Skeletal muscle satellite cell (primary cell): ENCODE measurements at regions not wholly inside any gene's neighbourhood (a gene's known extent, or its start where the extent isn't known, plus 50 kb on each side); places are given as distances from the start of the nearest gene placed in this dataset.
"Not testable (repeated sequence)": the region's sequence is repeated elsewhere in the genome, so short reads cannot be mapped to it uniquely, and the experiment has no call there.

Source experiments
- H3K27me3 ChIP-seq: 2 replicates; pipeline ENCODE4 v1.7.0; 2013; ENCODE audit warnings: low read length; ENCODE audit not compliant: control insufficient read depth, insufficient read depth
- H3K36me3 ChIP-seq: 2 replicates; pipeline ENCODE4 v1.7.0; 2013; ENCODE audit warnings: mild to moderate bottlenecking, control low read depth, low read length; ENCODE audit not compliant: insufficient read depth
- H3K4me1 ChIP-seq: 2 replicates; pipeline ENCODE4 v1.7.0; 2013; ENCODE audit warnings: low read length; ENCODE audit not compliant: control insufficient read depth, insufficient read depth
- H3K4me2 ChIP-seq: 2 replicates; pipeline ENCODE4 v1.7.0; 2013; ENCODE audit warnings: mild to moderate bottlenecking, low read length
- H3K4me3 ChIP-seq: 2 replicates; pipeline ENCODE4 v1.7.0; 2013; ENCODE audit warnings: low read length
- H3K9ac ChIP-seq: 2 replicates; pipeline ENCODE4 v1.7.0; 2013; ENCODE audit warnings: mild to moderate bottlenecking, low read depth, low read length, moderate library complexity
- H3K9me3 ChIP-seq: replicated peaks from 2 replicates; pipeline ENCODE4 v1.7.0; 2013; ENCODE audit warnings: mild to moderate bottlenecking, control low read depth, low read length

- Histone ChIP-seq H3K9ac (no peak overlapping the region), H3K4me2 (peak overlapping the region; percentile 7), H3K4me1 (peaks cover 46% of the 10 kb centered on the region), H3K4me3 (no peak overlapping the region), H3K36me3 (no peaks in the 10 kb centered on the region), H3K9me3 (no peaks in the 10 kb centered on the region), H3K27me3 (no peaks in the 10 kb centered on the region)
Measured at GRCh38 chr6:21946298-21946783, 350.5 kb downstream of the PRL start.

GRCh38 chr6:21947227-21947626, 349.6 kb downstream of the PRL start:
- not testable (repeated sequence) for H3K4me3 ChIP-seq, H3K4me2 ChIP-seq, H3K9ac ChIP-seq, H3K9me3 ChIP-seq, H3K36me3 ChIP-seq, H3K27me3 ChIP-seq
- H3K4me1 ChIP-seq = peaks cover 46% of the 10 kb centered on the region

- Histone ChIP-seq H3K4me2 (no peak overlapping the region), H3K27me3 (no peaks in the 10 kb centered on the region), H3K4me1 (peaks cover 41% of the 10 kb centered on the region), H3K9me3 (no peaks in the 10 kb centered on the region), H3K9ac (peak overlapping the region; percentile 28), H3K36me3 (no peaks in the 10 kb centered on the region), H3K4me3 (no peak overlapping the region)
Measured at GRCh38 chr6:21947731-21948386, 349.0 kb downstream of the PRL start.

- no peak overlapping the region for H3K4me2 ChIP-seq
- H3K4me1 ChIP-seq = peaks cover 35% of the 10 kb centered on the region
- H3K36me3 ChIP-seq = no peaks in the 10 kb centered on the region
- no peak overlapping the region for H3K4me3 ChIP-seq
- no peaks in the 10 kb centered on the region for H3K9me3 ChIP-seq
- H3K9ac ChIP-seq = no peak overlapping the region
- H3K27me3 ChIP-seq = no peaks in the 10 kb centered on the region
Measured at GRCh38 chr6:21949211-21949801, 347.5 kb downstream of the PRL start.

- Histone ChIP-seq H3K9ac (no peak overlapping the region), H3K36me3 (no peaks in the 10 kb centered on the region), H3K4me2 (no peak overlapping the region), H3K9me3 (no peaks in the 10 kb centered on the region), H3K27me3 (no peaks in the 10 kb centered on the region), H3K4me3 (no peak overlapping the region), H3K4me1 (peaks cover 23% of the 10 kb centered on the region)
Measured at GRCh38 chr6:21952367-21952766, 344.5 kb downstream of the PRL start.

GRCh38 chr6:21953831-21954801, 342.7 kb downstream of the PRL start:
- Histone ChIP-seq H3K27me3 (no peaks in the 10 kb centered on the region), H3K9ac (no peak overlapping the region), H3K4me3 (no peak overlapping the region), H3K4me2 (no peak overlapping the region), H3K36me3 (no peaks in the 10 kb centered on the region), H3K4me1 (peaks cover 5% of the 10 kb centered on the region), H3K9me3 (no peaks in the 10 kb centered on the region)

GRCh38 chr6:21955053-21955595, 341.7 kb downstream of the PRL start:
- no peak overlapping the region for H3K4me2 ChIP-seq
- H3K36me3 ChIP-seq = no peaks in the 10 kb centered on the region
- no peaks in the 10 kb centered on the region for H3K4me1 ChIP-seq
- H3K27me3 ChIP-seq = no peaks in the 10 kb centered on the region
- H3K9me3 ChIP-seq = no peaks in the 10 kb centered on the region
- no peak overlapping the region for H3K4me3 ChIP-seq
- H3K9ac ChIP-seq = no peak overlapping the region

GRCh38 chr6:21955951-21956350, 340.9 kb downstream of the PRL start:
- Histone ChIP-seq H3K4me3 (no peak overlapping the region), H3K9ac (no peak overlapping the region), H3K4me2 (no peak overlapping the region), H3K36me3 (no peaks in the 10 kb centered on the region), H3K27me3 (no peaks in the 10 kb centered on the region), H3K4me1 (no peaks in the 10 kb centered on the region), H3K9me3 (no peaks in the 10 kb centered on the region)

GRCh38 chr6:21958428-21958827, 338.4 kb downstream of the PRL start:
- Histone ChIP-seq H3K36me3 (no peaks in the 10 kb centered on the region), H3K4me3 (no peak overlapping the region), H3K9me3 (no peaks in the 10 kb centered on the region), H3K4me2 (no peak overlapping the region), H3K9ac (no peak overlapping the region), H3K4me1 (no peaks in the 10 kb centered on the region), H3K27me3 (no peaks in the 10 kb centered on the region)

- H3K36me3 ChIP-seq = no peaks in the 10 kb centered on the region
- no peaks in the 10 kb centered on the region for H3K9me3 ChIP-seq
- H3K9ac ChIP-seq = no peak overlapping the region
- no peak overlapping the region for H3K4me2 ChIP-seq
- no peaks in the 10 kb centered on the region for H3K27me3 ChIP-seq
- no peaks in the 10 kb centered on the region for H3K4me1 ChIP-seq
- H3K4me3 ChIP-seq = no peak overlapping the region
Measured at GRCh38 chr6:21961226-21961625, 335.6 kb downstream of the PRL start.

GRCh38 chr6:21965016-21965415, 331.8 kb downstream of the PRL start:
- H3K36me3 ChIP-seq = no peaks in the 10 kb centered on the region
- no peak overlapping the region for H3K4me2 ChIP-seq
- no peaks in the 10 kb centered on the region for H3K27me3 ChIP-seq
- no peaks in the 10 kb centered on the region for H3K4me1 ChIP-seq
- H3K9ac ChIP-seq = no peak overlapping the region
- no peaks in the 10 kb centered on the region for H3K9me3 ChIP-seq
- H3K4me3 ChIP-seq = no peak overlapping the region
